Osteoblast (primary cell): ENCODE measurements at regions not wholly inside any gene's neighbourhood (a gene's known extent, or its start where the extent isn't known, plus 50 kb on each side); places are given as distances from the start of the nearest gene placed in this dataset.

Experiments
- DNase-seq: peaks from one replicate; pipeline ENCODE4 v3.0.0; 2011; ENCODE audit warnings: low spot score, mixed read lengths; ENCODE audit not compliant: insufficient read length; ENCODE audit errors: missing footprints
- H2AFZ ChIP-seq: 2 replicates; pipeline ENCODE4 v1.6.0; 2011; ENCODE audit warnings: mild to moderate bottlenecking, low read length
- H3K27ac ChIP-seq: 2 replicates; pipeline ENCODE4 v1.5.1; 2011; ENCODE audit warnings: mild to moderate bottlenecking, low read depth, low read length, moderate library complexity
- H3K27me3 ChIP-seq: 2 replicates; pipeline ENCODE4 v1.6.0; 2012; ENCODE audit warnings: mild to moderate bottlenecking, control low read depth, inconsistent platforms, low read length, moderate library complexity; ENCODE audit not compliant: insufficient read depth
- H3K36me3 ChIP-seq: 2 replicates; pipeline ENCODE4 v1.5.1; 2011; ENCODE audit warnings: mild to moderate bottlenecking, low read length, control low read depth, moderate library complexity; ENCODE audit not compliant: insufficient read depth
- H3K4me1 ChIP-seq: 2 replicates; pipeline ENCODE4 v1.5.1; 2011; ENCODE audit warnings: mild to moderate bottlenecking, low read length, control low read depth, moderate library complexity; ENCODE audit not compliant: insufficient read depth
- H3K4me2 ChIP-seq: 2 replicates; pipeline ENCODE4 v1.6.0; 2011; ENCODE audit warnings: mild to moderate bottlenecking, low read length; ENCODE audit not compliant: insufficient read depth
- H3K4me3 ChIP-seq: fragments of 200-600 bp; sonication (generic); 3 replicates; pipeline ENCODE4 v1.5.1; 2012; ENCODE audit warnings: mild to moderate bottlenecking, low read length, inconsistent platforms; ENCODE audit not compliant: insufficient read depth
- H3K79me2 ChIP-seq: 2 replicates; pipeline ENCODE4 v1.6.0; 2012; ENCODE audit warnings: mild to moderate bottlenecking, low read length, control low read depth, inconsistent platforms; ENCODE audit not compliant: insufficient read depth
- H3K9me3 ChIP-seq: 2 replicates; pipeline ENCODE4 v1.5.1; 2011; ENCODE audit warnings: low read depth, low read length, control low read depth
- H4K20me1 ChIP-seq: 2 replicates; pipeline ENCODE4 v1.6.0; 2012; ENCODE audit warnings: mild to moderate bottlenecking, low read length, control low read depth; ENCODE audit not compliant: insufficient read depth
- CTCF ChIP-seq: IDR thresholded peaks from 2 replicates; pipeline ENCODE4 v1.5.1; 2011; ENCODE audit warnings: mild to moderate bottlenecking, low read depth, low read length, moderate library complexity; ENCODE audit errors: extremely low read depth

- H3K9me3 ChIP-seq = peaks cover 2% of the 10 kb centered on the region
- no peaks in the 10 kb centered on the region for H4K20me1 ChIP-seq
- no peak for DNase-seq
- no peak overlapping the region for H3K4me3 ChIP-seq
- no peaks in the 10 kb centered on the region for H3K36me3 ChIP-seq
- H3K4me2 ChIP-seq = no peak overlapping the region
- H2AFZ ChIP-seq = no peak overlapping the region
- H3K27me3 ChIP-seq = no peaks in the 10 kb centered on the region
- H3K27ac ChIP-seq = no peak overlapping the region
- TF ChIP-seq CTCF = no peak
- H3K79me2 ChIP-seq = no peaks in the 10 kb centered on the region
- no peaks in the 10 kb centered on the region for H3K4me1 ChIP-seq
These were observed 750.2 kb upstream of the HS3ST1 start for GRCh38 chr4:12178614-12179610.

- Histone ChIP-seq H3K27ac (no peak overlapping the region), H3K4me1 (no peaks in the 10 kb centered on the region), H3K27me3 (no peaks in the 10 kb centered on the region), H3K4me3 (no peak overlapping the region), H3K36me3 (no peaks in the 10 kb centered on the region), H3K4me2 (no peak overlapping the region), H3K9me3 (peaks cover 2% of the 10 kb centered on the region), H3K79me2 (no peaks in the 10 kb centered on the region), H2AFZ (no peak overlapping the region), H4K20me1 (no peaks in the 10 kb centered on the region)
- DNase-seq = no peak
- no peak for TF ChIP-seq CTCF
These were observed 748.7 kb upstream of the HS3ST1 start for GRCh38 chr4:12177416-12177815.

DNA sequence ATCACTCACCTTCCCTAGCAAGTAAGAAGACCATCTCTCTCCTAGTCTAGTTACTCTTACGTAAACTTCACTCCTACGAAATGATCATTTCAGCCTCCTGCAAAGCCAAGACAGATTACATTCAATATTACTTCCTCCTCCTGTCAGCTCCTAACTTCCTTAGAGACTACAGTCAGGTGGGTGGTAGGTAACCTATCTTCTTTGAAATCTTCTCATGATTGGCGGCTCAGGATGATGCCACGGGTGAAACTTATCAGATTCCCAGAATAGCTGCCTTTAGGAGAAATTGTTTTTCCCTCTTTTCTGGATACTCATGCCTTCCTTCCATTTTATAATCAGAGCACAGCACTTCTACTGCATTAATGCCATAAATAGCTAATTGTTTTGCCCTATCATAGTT, 744.8 kb upstream of the HS3ST1 start:
- H3K4me1 ChIP-seq = no peaks in the 10 kb centered on the region
- no peak overlapping the region for H3K4me3 ChIP-seq
- no peak overlapping the region for H3K27ac ChIP-seq
- DNase-seq = no peak
- no peaks in the 10 kb centered on the region for H3K36me3 ChIP-seq
- H3K27me3 ChIP-seq = no peaks in the 10 kb centered on the region
- H2AFZ ChIP-seq = no peak overlapping the region
- H3K79me2 ChIP-seq = no peaks in the 10 kb centered on the region
- H3K4me2 ChIP-seq = no peak overlapping the region
- no peak for TF ChIP-seq CTCF
- no peaks in the 10 kb centered on the region for H3K9me3 ChIP-seq
- no peaks in the 10 kb centered on the region for H4K20me1 ChIP-seq

GRCh38 chr4:12172198-12172973, 743.7 kb upstream of the HS3ST1 start:
- no peaks in the 10 kb centered on the region for H3K79me2 ChIP-seq
- no peak overlapping the region for H3K4me2 ChIP-seq
- no peak for TF ChIP-seq CTCF
- H2AFZ ChIP-seq = no peak overlapping the region
- no peaks in the 10 kb centered on the region for H3K9me3 ChIP-seq
- no peak overlapping the region for H3K27ac ChIP-seq
- DNase-seq = no peak
- H3K27me3 ChIP-seq = no peaks in the 10 kb centered on the region
- H3K4me1 ChIP-seq = no peaks in the 10 kb centered on the region
- H3K36me3 ChIP-seq = no peaks in the 10 kb centered on the region
- H3K4me3 ChIP-seq = no peak overlapping the region
- no peaks in the 10 kb centered on the region for H4K20me1 ChIP-seq
